ENCODE measurements at regions not wholly inside any gene's neighbourhood (a gene's known extent, or its start where the extent isn't known, plus 50 kb on each side); places are given as distances from the start of the nearest gene placed in this dataset.
"Not testable (repeated sequence)": the region's sequence is repeated elsewhere in the genome, so short reads cannot be mapped to it uniquely, and the experiment has no call there.

GRCh38 chr11:42960521-42961088 lies 351.2 kb upstream of the API5 start:
- Histone ChIP-seq H3K4me3 (ENCODE audit: low read length) (no peak overlapping the region), H3K36me3 (ENCODE audit: control insufficient read depth, low read depth, low read length) (no peaks in the 10 kb centered on the region), H3K4me1 (ENCODE audit: control insufficient read depth, low read depth, low read length) (no peaks in the 10 kb centered on the region), H3K27me3 (ENCODE audit: control insufficient read depth, insufficient read depth, low read length) (no peaks in the 10 kb centered on the region), H3K9me3 (ENCODE audit: control insufficient read depth, low read depth, low read length) (no peaks in the 10 kb centered on the region), H3K27ac (ENCODE audit: low read length) (no peak overlapping the region), H3K9ac (ENCODE audit: low read length) (no peak overlapping the region)

GRCh38 chr11:42967653-42968052 lies 344.1 kb upstream of the API5 start:
- Histone ChIP-seq H3K4me1 (ENCODE audit: control insufficient read depth, low read depth, low read length) (no peaks in the 10 kb centered on the region), H3K27ac (ENCODE audit: low read length) (no peak overlapping the region), H3K36me3 (ENCODE audit: control insufficient read depth, low read depth, low read length) (no peaks in the 10 kb centered on the region), H3K27me3 (ENCODE audit: control insufficient read depth, insufficient read depth, low read length) (no peaks in the 10 kb centered on the region), H3K9me3 (ENCODE audit: control insufficient read depth, low read depth, low read length) (no peaks in the 10 kb centered on the region), H3K4me3 (ENCODE audit: low read length) (no peak overlapping the region), H3K9ac (ENCODE audit: low read length) (no peak overlapping the region)

- no peak overlapping the region for H3K9ac ChIP-seq (ENCODE audit: low read length)
- no peaks in the 10 kb centered on the region for H3K36me3 ChIP-seq (ENCODE audit: control insufficient read depth, low read depth, low read length)
- H3K27ac ChIP-seq (ENCODE audit: low read length) = no peak overlapping the region
- no peaks in the 10 kb centered on the region for H3K9me3 ChIP-seq (ENCODE audit: control insufficient read depth, low read depth, low read length)
- no peak overlapping the region for H3K4me3 ChIP-seq (ENCODE audit: low read length)
- H3K4me1 ChIP-seq (ENCODE audit: control insufficient read depth, low read depth, low read length) = peaks cover 8% of the 10 kb centered on the region
- no peaks in the 10 kb centered on the region for H3K27me3 ChIP-seq (ENCODE audit: control insufficient read depth, insufficient read depth, low read length)
Observed at GRCh38 chr11:42972741-42973140, 339.1 kb upstream of the API5 start.

GRCh38 chr11:42974510-42975179 lies 337.2 kb upstream of the API5 start:
- Histone ChIP-seq H3K9ac (ENCODE audit: low read length) (no peak overlapping the region), H3K27ac (ENCODE audit: low read length) (no peak overlapping the region), H3K4me1 (ENCODE audit: control insufficient read depth, low read depth, low read length) (peaks cover 8% of the 10 kb centered on the region), H3K9me3 (ENCODE audit: control insufficient read depth, low read depth, low read length) (no peaks in the 10 kb centered on the region), H3K27me3 (ENCODE audit: control insufficient read depth, insufficient read depth, low read length) (no peaks in the 10 kb centered on the region), H3K36me3 (ENCODE audit: control insufficient read depth, low read depth, low read length) (no peaks in the 10 kb centered on the region), H3K4me3 (ENCODE audit: low read length) (no peak overlapping the region)

- H3K36me3 ChIP-seq (ENCODE audit: control insufficient read depth, low read depth, low read length) = no peaks in the 10 kb centered on the region
- no peak overlapping the region for H3K4me3 ChIP-seq (ENCODE audit: low read length)
- peaks cover 8% of the 10 kb centered on the region for H3K4me1 ChIP-seq (ENCODE audit: control insufficient read depth, low read depth, low read length)
- no peaks in the 10 kb centered on the region for H3K9me3 ChIP-seq (ENCODE audit: control insufficient read depth, low read depth, low read length)
- H3K27me3 ChIP-seq (ENCODE audit: control insufficient read depth, insufficient read depth, low read length) = no peaks in the 10 kb centered on the region
- no peak overlapping the region for H3K9ac ChIP-seq (ENCODE audit: low read length)
- H3K27ac ChIP-seq (ENCODE audit: low read length) = no peak overlapping the region
Observed at GRCh38 chr11:42975180-42975529, 336.6 kb upstream of the API5 start.

- Histone ChIP-seq H3K4me3 (ENCODE audit: low read length) (no peak overlapping the region), H3K9ac (ENCODE audit: low read length) (no peak overlapping the region), H3K27ac (ENCODE audit: low read length) (no peak overlapping the region)
Observed at GRCh38 chr11:42976636-42977217, 335.1 kb upstream of the API5 start.

GRCh38 chr11:42992594-42992993 lies 319.2 kb upstream of the API5 start:
- no peak overlapping the region for H3K27ac ChIP-seq (ENCODE audit: low read length)
- no peak overlapping the region for H3K9ac ChIP-seq (ENCODE audit: low read length)
- no peaks in the 10 kb centered on the region for H3K27me3 ChIP-seq (ENCODE audit: control insufficient read depth, insufficient read depth, low read length)
- no peaks in the 10 kb centered on the region for H3K9me3 ChIP-seq (ENCODE audit: control insufficient read depth, low read depth, low read length)
- H3K4me3 ChIP-seq (ENCODE audit: low read length) = no peak overlapping the region
- H3K4me1 ChIP-seq (ENCODE audit: control insufficient read depth, low read depth, low read length) = no peaks in the 10 kb centered on the region
- H3K36me3 ChIP-seq (ENCODE audit: control insufficient read depth, low read depth, low read length) = no peaks in the 10 kb centered on the region

More at GRCh38 chr11:42976636-42977217, 335.1 kb upstream of the API5 start:
- no peaks in the 10 kb centered on the region for H3K9me3 ChIP-seq (ENCODE audit: control insufficient read depth, low read depth, low read length)
- no peaks in the 10 kb centered on the region for H3K36me3 ChIP-seq (ENCODE audit: control insufficient read depth, low read depth, low read length)
- H3K4me1 ChIP-seq (ENCODE audit: control insufficient read depth, low read depth, low read length) = peaks cover 8% of the 10 kb centered on the region
- H3K27me3 ChIP-seq (ENCODE audit: control insufficient read depth, insufficient read depth, low read length) = no peaks in the 10 kb centered on the region

GRCh38 chr11:42996421-42997307 lies 315.1 kb upstream of the API5 start:
- Histone ChIP-seq H3K27me3 (ENCODE audit: control insufficient read depth, insufficient read depth, low read length) (no peaks in the 10 kb centered on the region), H3K27ac (ENCODE audit: low read length) (no peak overlapping the region), H3K9ac (ENCODE audit: low read length) (no peak overlapping the region), H3K4me3 (ENCODE audit: low read length) (no peak overlapping the region), H3K9me3 (ENCODE audit: control insufficient read depth, low read depth, low read length) (no peaks in the 10 kb centered on the region), H3K36me3 (ENCODE audit: control insufficient read depth, low read depth, low read length) (no peaks in the 10 kb centered on the region), H3K4me1 (ENCODE audit: control insufficient read depth, low read depth, low read length) (no peaks in the 10 kb centered on the region)

GRCh38 chr11:43004879-43005278 lies 306.9 kb upstream of the API5 start:
- not testable (repeated sequence) for H3K27ac ChIP-seq (ENCODE audit: low read length); H3K9ac ChIP-seq (ENCODE audit: low read length); H3K36me3 ChIP-seq (ENCODE audit: control insufficient read depth, low read depth, low read length); H3K27me3 ChIP-seq (ENCODE audit: control insufficient read depth, insufficient read depth, low read length); H3K4me1 ChIP-seq (ENCODE audit: control insufficient read depth, low read depth, low read length); H3K9me3 ChIP-seq (ENCODE audit: control insufficient read depth, low read depth, low read length); H3K4me3 ChIP-seq (ENCODE audit: low read length)

- H3K9me3 ChIP-seq (ENCODE audit: control insufficient read depth, low read depth, low read length) = no peaks in the 10 kb centered on the region
- no peak overlapping the region for H3K9ac ChIP-seq (ENCODE audit: low read length)
- no peaks in the 10 kb centered on the region for H3K27me3 ChIP-seq (ENCODE audit: control insufficient read depth, insufficient read depth, low read length)
- H3K4me1 ChIP-seq (ENCODE audit: control insufficient read depth, low read depth, low read length) = no peaks in the 10 kb centered on the region
- no peaks in the 10 kb centered on the region for H3K36me3 ChIP-seq (ENCODE audit: control insufficient read depth, low read depth, low read length)
- H3K27ac ChIP-seq (ENCODE audit: low read length) = no peak overlapping the region
- H3K4me3 ChIP-seq (ENCODE audit: low read length) = no peak overlapping the region
Observed at GRCh38 chr11:43010042-43010441, 301.8 kb upstream of the API5 start.

GRCh38 chr11:43012606-43013005 lies 299.2 kb upstream of the API5 start:
- Histone ChIP-seq H3K9ac (ENCODE audit: low read length) (no peak overlapping the region), H3K4me1 (ENCODE audit: control insufficient read depth, low read depth, low read length) (no peaks in the 10 kb centered on the region), H3K4me3 (ENCODE audit: low read length) (no peak overlapping the region), H3K27ac (ENCODE audit: low read length) (no peak overlapping the region), H3K36me3 (ENCODE audit: control insufficient read depth, low read depth, low read length) (no peaks in the 10 kb centered on the region), H3K9me3 (ENCODE audit: control insufficient read depth, low read depth, low read length) (no peaks in the 10 kb centered on the region), H3K27me3 (ENCODE audit: control insufficient read depth, insufficient read depth, low read length) (no peaks in the 10 kb centered on the region)
